ENCODE measurements at regions not wholly inside any gene's neighbourhood (a gene's known extent, or its start where the extent isn't known, plus 50 kb on each side); places are given as distances from the start of the nearest gene placed in this dataset.
"Not testable (repeated sequence)": the region's sequence is repeated elsewhere in the genome, so short reads cannot be mapped to it uniquely, and the experiment has no call there.

- no peak for DNase-seq (ENCODE audit: low spot score)
Measured at GRCh38 chr12:28771968-28772367, 377.1 kb upstream of the FAR2 start.

DNA sequence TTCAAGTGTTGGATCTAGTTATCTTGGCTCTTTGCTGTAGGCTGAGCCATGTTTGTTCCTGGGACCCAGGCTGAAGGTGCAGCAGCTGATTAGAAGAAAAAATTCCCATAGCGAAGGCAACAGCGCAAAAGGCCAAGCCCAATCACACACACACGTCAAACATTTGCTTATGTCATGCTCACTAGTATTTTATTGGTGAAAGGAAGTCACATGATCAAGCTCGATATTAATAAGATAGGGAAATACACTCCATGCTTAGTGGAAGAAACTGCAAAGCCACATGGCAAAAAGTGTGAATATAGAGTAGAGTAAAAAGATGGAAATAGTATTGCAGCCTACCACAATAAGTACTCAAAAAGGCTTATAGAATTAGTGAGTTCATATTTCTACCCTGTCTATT is 373.5 kb upstream of the FAR2 start:
- DNase-seq (ENCODE audit: low spot score) = no peak

GRCh38 chr12:28776220-28776619 is 372.9 kb upstream of the FAR2 start:
- no peak for DNase-seq (ENCODE audit: low spot score)

DNA sequence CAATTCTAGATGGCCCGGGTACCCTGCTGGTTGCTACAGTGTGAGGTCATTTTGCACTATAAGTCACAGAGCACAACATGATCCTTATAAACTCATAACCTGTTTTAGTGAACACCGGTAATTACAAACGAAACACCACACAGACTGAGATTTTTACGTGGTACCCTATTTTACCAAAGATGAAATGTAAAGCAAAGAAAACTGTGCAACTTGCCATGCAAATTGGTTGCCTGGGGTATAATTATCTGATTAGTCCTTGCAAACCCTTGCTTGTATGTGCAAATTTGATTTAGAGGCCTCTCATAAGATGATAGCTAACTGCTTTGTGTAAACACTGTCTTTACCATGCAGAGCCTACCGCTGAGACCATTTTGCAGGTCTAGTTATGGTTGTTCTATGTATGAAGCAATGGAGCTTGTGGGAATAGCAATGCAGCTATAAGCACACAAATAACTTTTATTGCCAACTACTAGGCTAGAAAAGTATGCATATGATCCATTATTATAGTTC is 372.1 kb upstream of the FAR2 start:
- no peak for DNase-seq (ENCODE audit: low spot score)

DNA sequence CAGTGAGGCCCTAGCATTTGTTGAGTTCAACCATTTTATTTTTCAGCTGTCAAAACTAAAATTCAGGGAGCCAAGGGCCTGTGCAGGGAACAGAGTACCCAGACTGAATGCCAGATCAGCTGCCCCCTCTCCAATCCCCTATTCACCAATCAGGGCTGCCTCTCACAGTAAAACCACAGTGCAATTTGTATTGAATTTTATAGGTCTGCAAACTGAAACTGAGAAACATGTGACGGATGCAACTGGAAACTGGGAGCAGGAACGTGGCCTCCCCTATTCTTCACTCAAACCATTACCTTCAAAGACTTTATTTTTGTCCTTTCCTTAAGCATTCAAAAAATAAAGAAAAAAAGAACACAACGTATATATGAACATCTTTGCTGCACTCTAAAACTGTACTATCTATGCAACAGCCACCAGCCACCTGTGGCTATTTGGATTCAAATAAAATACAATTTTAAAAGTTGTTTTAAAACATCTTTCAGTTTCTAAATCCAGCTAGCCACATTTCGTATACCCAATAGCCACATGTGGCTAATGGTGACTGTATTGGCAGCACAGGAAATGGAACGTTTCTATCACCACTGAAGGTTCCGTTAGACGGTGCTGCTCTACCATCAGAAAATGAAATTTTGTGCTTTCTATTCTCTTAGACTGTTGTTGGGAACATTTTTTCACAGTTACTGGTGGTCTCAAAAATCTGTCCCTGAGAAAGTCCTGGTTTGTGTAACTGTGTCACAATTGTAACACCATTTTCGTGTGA is 371.3 kb upstream of the FAR2 start:
- DNase-seq (ENCODE audit: low spot score) = no peak

DNA sequence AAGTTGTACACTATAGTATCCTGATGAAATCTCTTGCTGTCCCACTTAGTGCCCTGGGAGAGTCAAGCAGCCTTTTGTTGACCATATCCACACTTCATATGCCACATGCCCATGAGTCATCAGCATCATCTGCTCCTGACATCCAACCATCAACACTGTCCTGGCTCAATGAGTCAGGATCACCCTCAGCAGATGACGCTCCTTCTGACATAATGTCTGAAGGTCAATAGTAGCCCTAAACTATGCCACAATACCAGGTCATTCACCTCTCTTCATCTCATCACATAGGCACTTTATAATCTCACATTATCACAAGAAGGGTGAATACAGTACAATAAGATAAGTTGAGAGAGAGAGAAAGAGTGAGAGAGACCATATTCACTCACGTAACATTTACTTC is 369.0 kb upstream of the FAR2 start:
- DNase-seq (ENCODE audit: low spot score) = no peak

GRCh38 chr12:28780960-28781359 is 368.1 kb upstream of the FAR2 start:
- no peak for DNase-seq (ENCODE audit: low spot score)

GRCh38 chr12:28781671-28782652 is 367.1 kb upstream of the FAR2 start:
- no peak for DNase-seq (ENCODE audit: low spot score)

DNA sequence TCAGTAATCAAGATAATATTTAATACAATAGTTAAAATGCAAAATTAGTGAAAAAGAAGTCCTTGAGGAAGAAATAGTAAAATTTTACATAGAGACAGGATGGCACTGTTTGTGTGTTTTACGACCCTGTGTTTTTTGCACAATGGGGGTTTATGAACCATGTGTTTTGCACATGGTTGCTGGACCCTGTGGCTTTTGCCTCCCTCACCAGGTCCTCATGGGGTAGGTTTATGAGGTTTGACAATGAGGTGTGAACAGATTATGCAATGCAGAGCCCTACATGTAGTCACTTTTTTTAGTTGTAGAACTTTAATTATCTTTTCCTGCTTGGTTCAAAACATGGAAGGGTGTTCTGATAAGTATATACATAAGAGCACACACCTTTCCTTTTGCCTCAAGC is 366.3 kb upstream of the FAR2 start:
- DNase-seq (ENCODE audit: low spot score) = no peak

DNA sequence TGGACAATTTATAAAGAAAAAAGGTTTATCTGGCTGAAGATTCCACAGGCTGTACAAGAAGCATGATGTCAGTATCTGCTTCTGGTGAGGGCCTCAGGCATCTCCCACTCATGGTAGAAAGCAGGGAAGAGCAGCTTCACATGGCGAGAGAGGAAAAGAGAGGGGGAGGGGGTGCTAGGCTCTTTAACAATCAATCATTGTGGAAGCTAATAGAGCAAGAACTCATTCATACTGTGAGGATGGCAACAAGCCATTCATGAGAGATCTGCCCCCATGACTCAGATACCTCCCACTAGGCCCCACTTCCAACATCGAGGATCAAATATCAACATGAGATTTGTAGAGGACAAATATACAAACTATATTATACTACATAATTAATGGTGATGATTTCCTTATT is 361.9 kb upstream of the FAR2 start:
- DNase-seq (ENCODE audit: low spot score) = no peak

DNA sequence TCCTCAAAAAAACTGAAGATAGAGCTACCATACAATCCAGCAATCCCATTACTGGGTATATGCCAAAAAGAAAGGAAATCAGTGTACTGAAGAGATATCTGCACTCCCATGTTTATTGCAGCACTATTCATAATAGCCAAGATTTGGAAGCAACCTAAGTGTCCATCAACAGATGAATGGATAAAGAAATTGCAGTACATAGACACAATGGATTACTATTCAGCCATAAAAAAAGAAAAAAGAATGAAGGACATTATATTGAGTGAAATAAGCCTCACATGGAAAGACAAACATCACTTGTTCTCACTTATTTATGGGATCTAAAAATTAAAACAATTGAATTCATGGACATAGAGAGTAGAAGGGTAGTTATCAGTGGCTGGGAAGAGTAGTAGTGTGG is 360.8 kb upstream of the FAR2 start:
- DNase-seq (ENCODE audit: low spot score) = not testable (repeated sequence)

DNA sequence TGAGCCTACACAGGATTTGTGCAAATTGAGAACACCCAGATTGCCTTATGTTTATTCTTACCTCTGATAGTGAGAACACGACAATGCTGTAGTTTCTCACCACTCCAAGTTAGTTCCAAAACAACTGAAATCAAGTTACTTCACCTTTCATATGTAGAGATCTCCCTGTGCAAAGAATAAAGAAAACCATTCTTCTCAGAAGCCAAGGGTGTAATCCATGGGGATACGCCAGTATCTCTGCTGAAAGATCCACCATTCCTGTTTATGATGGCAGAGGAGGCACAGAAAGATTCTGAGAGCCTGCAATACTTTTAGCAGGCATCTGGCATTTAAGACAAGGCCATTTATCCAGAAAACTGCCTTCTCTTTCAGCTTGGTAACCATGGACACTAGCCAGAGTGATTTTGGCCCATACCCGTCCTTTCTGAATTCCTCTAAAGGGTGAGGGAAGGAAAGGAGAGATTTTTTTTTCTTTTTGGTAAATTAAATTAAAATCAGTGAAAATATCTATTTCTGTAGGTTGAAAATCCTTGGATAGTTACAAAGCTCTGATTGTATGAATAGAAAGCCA is 355.4 kb upstream of the FAR2 start:
- DNase-seq (ENCODE audit: low spot score) = peak; percentile 57

DNA sequence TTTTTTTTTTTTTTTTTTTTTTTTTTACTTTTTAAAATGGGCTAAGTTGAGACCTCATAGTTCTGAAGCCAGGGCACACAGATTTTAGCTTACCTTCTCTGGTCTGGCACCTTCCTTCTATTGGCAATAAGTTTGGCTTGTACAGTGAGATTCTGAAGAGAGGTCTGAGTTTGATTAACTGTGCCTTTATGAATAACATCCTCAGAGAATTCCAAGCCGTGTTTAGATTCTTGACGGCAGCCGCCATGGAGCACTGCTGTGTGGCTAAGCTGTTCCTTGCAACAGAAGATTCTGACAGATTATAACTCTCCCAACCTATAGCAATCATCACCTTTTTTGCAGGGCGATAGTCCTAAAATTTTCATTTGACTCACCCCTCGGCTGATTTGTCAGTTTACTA is 354.9 kb upstream of the FAR2 start:
- DNase-seq (ENCODE audit: low spot score) = no peak

- DNase-seq (ENCODE audit: low spot score) = no peak
Measured at GRCh38 chr12:28794786-28795185, 354.3 kb upstream of the FAR2 start.

DNA sequence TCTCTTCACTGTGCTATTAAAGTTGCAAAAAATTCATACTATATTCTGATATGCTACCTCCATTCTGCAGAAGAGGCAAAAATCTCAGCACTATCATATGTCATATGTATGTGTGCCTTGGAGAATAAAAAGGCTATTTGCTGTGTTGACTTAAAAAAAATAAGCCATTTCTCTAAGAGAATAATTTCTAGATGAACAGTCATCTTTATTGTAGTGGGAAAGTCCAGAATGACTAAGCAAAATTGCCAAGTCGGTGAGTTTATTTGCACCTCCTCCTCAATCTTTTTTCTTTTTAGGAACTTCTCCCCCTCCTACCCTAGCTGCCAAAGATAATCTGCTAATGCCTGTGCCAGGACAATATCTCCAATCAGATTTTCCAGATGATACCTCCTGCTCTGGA is 353.8 kb upstream of the FAR2 start:
- DNase-seq (ENCODE audit: low spot score) = no peak

DNA sequence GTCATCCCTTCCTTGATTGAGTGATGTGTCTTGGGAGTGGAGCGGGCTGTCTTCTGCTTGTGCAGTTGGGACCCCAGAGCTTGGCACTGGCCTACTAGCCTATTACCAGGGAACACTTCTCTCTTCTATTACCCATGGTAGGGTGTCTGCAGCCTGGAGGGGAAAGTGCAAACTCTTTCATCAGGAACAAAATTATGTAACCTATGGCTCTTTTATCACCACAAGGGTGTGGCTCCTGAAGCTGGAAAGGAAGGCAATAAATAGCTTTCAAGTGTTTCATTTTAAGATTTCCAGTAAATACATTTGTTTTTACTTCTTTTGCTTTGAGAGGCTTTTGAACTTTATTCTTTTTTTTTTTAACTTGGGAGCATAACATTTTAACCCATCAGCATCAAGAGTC is 349.7 kb upstream of the FAR2 start:
- no peak for DNase-seq (ENCODE audit: low spot score)

DNA sequence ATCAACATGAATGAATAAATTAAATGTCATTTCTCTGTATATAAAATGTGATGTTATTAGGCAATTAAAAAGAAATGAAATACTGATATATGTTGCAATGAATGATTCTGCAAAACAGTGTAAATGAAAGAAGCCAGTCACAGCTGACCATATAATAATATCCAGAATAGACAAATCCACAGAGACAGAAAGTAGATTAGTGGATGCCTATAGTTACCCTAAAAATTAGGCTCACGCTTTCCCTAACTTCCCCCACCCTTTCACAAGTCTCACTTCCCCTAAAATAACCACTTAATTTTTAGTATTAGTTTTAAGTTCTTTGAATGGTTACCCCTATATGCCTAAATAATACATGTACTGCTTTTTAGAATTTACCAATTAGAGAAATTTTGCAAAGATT is 348.9 kb upstream of the FAR2 start:
- no peak for DNase-seq (ENCODE audit: low spot score)

- no peak for DNase-seq (ENCODE audit: low spot score)
Measured at GRCh38 chr12:28802706-28803438, 346.2 kb upstream of the FAR2 start.

DNA sequence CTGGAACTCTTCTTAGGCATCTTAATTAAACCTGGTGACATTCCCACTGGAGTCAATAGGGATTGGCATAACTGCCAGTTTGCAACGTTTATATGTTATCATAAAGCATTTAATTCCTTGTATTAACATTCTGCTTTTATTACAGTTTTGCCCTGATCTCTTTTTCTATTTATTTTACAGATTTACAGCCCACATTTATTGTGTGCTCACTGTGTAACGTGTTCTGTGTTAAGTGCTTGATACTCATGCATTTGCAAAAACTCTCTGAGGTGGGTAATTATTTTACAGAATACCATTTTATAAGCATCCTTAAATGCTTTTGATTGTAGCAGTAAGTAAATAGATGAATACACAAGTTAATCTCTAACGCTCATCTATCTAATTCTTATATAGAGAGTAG is 341.5 kb upstream of the FAR2 start:
- no peak for DNase-seq (ENCODE audit: low spot score)

GRCh38 chr12:28811457-28811856 is 337.6 kb upstream of the FAR2 start:
- DNase-seq (ENCODE audit: low spot score) = no peak

DNA sequence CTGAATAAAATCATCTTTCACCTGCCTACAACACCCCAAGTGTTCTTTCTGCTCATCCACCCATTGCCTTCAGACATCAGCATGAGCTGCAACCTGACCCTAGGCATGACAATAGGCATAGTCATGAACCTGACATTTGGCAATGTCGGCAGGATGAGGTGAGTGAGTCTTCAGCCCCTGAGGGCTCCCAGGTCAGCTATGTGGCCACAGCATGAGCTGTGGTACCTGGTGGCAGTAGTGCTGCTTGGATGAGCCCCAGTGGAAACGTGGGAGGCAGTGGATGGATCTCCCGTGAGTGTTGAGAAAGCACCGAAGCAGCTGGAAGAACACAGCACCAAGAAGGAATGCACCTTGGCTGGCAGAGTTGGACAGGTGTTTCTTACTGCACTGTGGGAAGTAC is 334.8 kb upstream of the FAR2 start:
- DNase-seq (ENCODE audit: low spot score) = no peak

GRCh38 chr12:28817524-28817923 is 331.6 kb upstream of the FAR2 start:
- DNase-seq (ENCODE audit: low spot score) = no peak

All from umbilical cord (tissue), 1 donor.